H1 (cell line): ENCODE measurements at regions not wholly inside any gene's neighbourhood (a gene's known extent, or its start where the extent isn't known, plus 50 kb on each side); places are given as distances from the start of the nearest gene placed in this dataset.

Source experiments
- CTCF ChIA-PET: fragments of 300-600 bp; sonication (Branson Sonifier 250); formaldehyde crosslinking; loops from one replicate; lab custom pipeline; 2021; ENCODE audit not compliant: partially characterized antibody; lab: Charles Lee
- POLR2A ChIA-PET: fragments of 300-600 bp; sonication (Branson Sonifier 250); formaldehyde crosslinking; loops from one replicate; lab custom pipeline; 2021; ENCODE audit warnings: inconsistent platforms; ENCODE audit not compliant: partially characterized antibody; lab: Charles Lee
- DNase-seq, 2 experiments: peaks; one replicate each; pipeline versions ENCODE4 v3.0.0 to v3.0.0-alpha.2; 2010 to 2022; ENCODE audit warnings: low spot score in 2 of 2, low read depth in 1 of 2, mixed read lengths in 1 of 2
- FAIRE-seq: peaks from 2 replicates; lab custom pipeline; 2011; peaks lifted over from hg19 to GRCh38; lab: Jason Lieb, UNC
- H2AFZ ChIP-seq: 2 replicates; pipeline ENCODE4 v1.8.1; 2012; ENCODE audit warnings: low read length, inconsistent platforms
- H2AK5ac ChIP-seq: 2 replicates; pipeline ENCODE4 v1.6.1; 2013; ENCODE audit warnings: low read depth, low read length
- H2BK120ac ChIP-seq: replicated peaks from 2 replicates; pipeline ENCODE3; 2013; ENCODE audit warnings: low read depth, low read length, inconsistent platforms
- H2BK12ac ChIP-seq: 2 replicates; pipeline ENCODE4 v1.6.1; 2013; ENCODE audit warnings: low read depth, low read length
- H2BK15ac ChIP-seq: 2 replicates; pipeline ENCODE4 v1.6.1; 2013; ENCODE audit warnings: low read length
- H2BK20ac ChIP-seq: 2 replicates; pipeline ENCODE4 v1.6.1; 2013; ENCODE audit warnings: low read length
- H2BK5ac ChIP-seq: 2 replicates; pipeline ENCODE4 v1.6.1; 2013; ENCODE audit warnings: low read depth, low read length
- H3K14ac ChIP-seq: 2 replicates; pipeline ENCODE4 v1.6.1; 2013; ENCODE audit warnings: inconsistent platforms; ENCODE audit not compliant: insufficient read length
- H3K18ac ChIP-seq: 2 replicates; pipeline ENCODE4 v1.6.1; 2013; ENCODE audit warnings: low read length; ENCODE audit errors: extremely low read depth
- H3K23ac ChIP-seq: 2 replicates; pipeline ENCODE4 v1.6.1; 2013; ENCODE audit warnings: inconsistent platforms; ENCODE audit not compliant: insufficient read length
- H3K23me2 ChIP-seq: 2 replicates; pipeline ENCODE4 v1.6.1; 2013; ENCODE audit warnings: low read depth, low read length
- H3K27ac ChIP-seq: 2 replicates; pipeline ENCODE4 v1.6.1; 2011; ENCODE audit warnings: low read depth, low read length, inconsistent platforms
- H3K27me3 ChIP-seq, 4 experiments: replicated peaks in 1 of 4; 1 replicate in 1 of 4; 2 replicates in 3 of 4; pipeline versions ENCODE4 v1.6.1 to v1.8.1; 2011 to 2013; ENCODE audit warnings: low read length in 3 of 4, mild to moderate bottlenecking in 3 of 4, inconsistent platforms in 2 of 4, mixed read lengths in 2 of 4, moderate library complexity in 1 of 4; ENCODE audit not compliant: control insufficient read depth in 3 of 4, insufficient read depth in 3 of 4; ENCODE audit errors: extremely low read depth in 1 of 4
- H3K36me3 ChIP-seq, 4 experiments: 2 replicates each; pipeline versions ENCODE4 v1.6.1 to v1.8.1; 2011 to 2013; ENCODE audit warnings: mild to moderate bottlenecking in 4 of 4, low read length in 3 of 4, moderate library complexity in 2 of 4, control low read depth in 1 of 4, inconsistent platforms in 1 of 4; ENCODE audit not compliant: insufficient read depth in 4 of 4, control insufficient read depth in 2 of 4
- H3K4ac ChIP-seq: replicated peaks from 2 replicates; pipeline ENCODE3; 2013; ENCODE audit warnings: low read length, low read depth, mixed read lengths, inconsistent platforms; ENCODE audit not compliant: insufficient read length
- H3K4me1 ChIP-seq, 4 experiments: replicated peaks in 1 of 4; 1 replicate in 1 of 4; 2 replicates in 3 of 4; pipeline versions ENCODE4 v1.6.1 to v1.8.1; 2011 to 2013; ENCODE audit warnings: low read length in 3 of 4, inconsistent platforms in 2 of 4, mixed read lengths in 1 of 4; ENCODE audit not compliant: insufficient read depth in 4 of 4, control insufficient read depth in 3 of 4
- H3K4me2 ChIP-seq, 2 experiments: 2 replicates each; pipeline versions ENCODE4 v1.6.1 to v1.8.1; 2011 to 2013; ENCODE audit warnings: low read depth in 2 of 2, low read length in 2 of 2, control low read depth in 1 of 2, inconsistent platforms in 1 of 2, mild to moderate bottlenecking in 1 of 2; ENCODE audit not compliant: insufficient read depth in 1 of 2
- H3K4me3 ChIP-seq, 4 experiments: fragments of 200-600, 300-600 bp in 1 of 4; sonication (generic), shearing (Covaris generic), sonication (Bioruptor Twin) in 1 of 4; 2 replicates each; pipeline versions ENCODE4 v1.5.1 to v1.8.1; 2011 to 2016; ENCODE audit warnings: low read length in 4 of 4, low read depth in 3 of 4, control low read depth in 2 of 4, inconsistent platforms in 2 of 4, mild to moderate bottlenecking in 2 of 4, mixed read lengths in 1 of 4, moderate library complexity in 1 of 4; ENCODE audit not compliant: insufficient read depth in 2 of 4; ENCODE audit errors: extremely low read depth in 1 of 4
- H3K56ac ChIP-seq: replicated peaks from 2 replicates; pipeline ENCODE3; 2013; ENCODE audit warnings: low read depth, mild to moderate bottlenecking, mixed read lengths, low read length, inconsistent platforms; ENCODE audit not compliant: insufficient read length
- H3K79me1 ChIP-seq: 2 replicates; pipeline ENCODE4 v1.6.1; 2013; ENCODE audit warnings: low read depth, low read length, control low read depth
- H3K79me2 ChIP-seq, 2 experiments: 2 replicates each; pipeline versions ENCODE4 v1.6.1 to v1.8.1; 2012 to 2013; ENCODE audit warnings: low read length in 2 of 2, mild to moderate bottlenecking in 2 of 2, inconsistent platforms in 1 of 2; ENCODE audit not compliant: insufficient read depth in 2 of 2, control insufficient read depth in 1 of 2
- H3K9ac ChIP-seq, 4 experiments: replicated peaks in 1 of 4; 1 replicate in 1 of 4; 2 replicates in 3 of 4; pipeline versions ENCODE4 v1.6.1 to v1.8.1; 2011 to 2013; ENCODE audit warnings: low read depth in 3 of 4, low read length in 3 of 4, control low read depth in 2 of 4, mild to moderate bottlenecking in 2 of 4, moderate library complexity in 2 of 4, inconsistent platforms in 1 of 4; ENCODE audit errors: extremely low read depth in 1 of 4
- H3K9me3 ChIP-seq, 2 experiments: 2 replicates each; pipeline versions ENCODE4 v1.6.1 to v1.8.1; 2012 to 2013; ENCODE audit warnings: mild to moderate bottlenecking in 2 of 2, moderate library complexity in 2 of 2, control low read depth in 1 of 2, inconsistent platforms in 1 of 2, low read depth in 1 of 2, low read length in 1 of 2, mixed read lengths in 1 of 2; ENCODE audit not compliant: insufficient read depth in 2 of 2
- H4K20me1 ChIP-seq, 2 experiments: replicated peaks in 1 of 2; 2 replicates each; pipeline versions ENCODE3 to v1.8.1; 2011 to 2013; ENCODE audit warnings: inconsistent platforms in 2 of 2, low read length in 2 of 2, mild to moderate bottlenecking in 1 of 2; ENCODE audit not compliant: insufficient read depth in 2 of 2, control insufficient read depth in 1 of 2
- H4K5ac ChIP-seq: 2 replicates; pipeline ENCODE4 v1.6.1; 2013; ENCODE audit warnings: low read length, low read depth, mixed read lengths, inconsistent platforms; ENCODE audit not compliant: insufficient read length
- H4K8ac ChIP-seq: 2 replicates; pipeline ENCODE4 v1.8.0; 2013; ENCODE audit warnings: mild to moderate bottlenecking, moderate library complexity, low read length, inconsistent platforms; ENCODE audit not compliant: insufficient read depth; ENCODE audit errors: extremely low read depth
- H4K91ac ChIP-seq: replicated peaks from 2 replicates; pipeline ENCODE3; 2013; ENCODE audit warnings: low read length, mixed read lengths, inconsistent platforms; ENCODE audit not compliant: insufficient read length
- CEBPB ChIP-seq: IDR thresholded peaks from 2 replicates; pipeline ENCODE4 v1.6.1; 2012; ENCODE audit warnings: low read depth, low read length
- HDAC2 ChIP-seq, 2 experiments: fragments of 300-600 bp in 1 of 2; sonication (generic) in 1 of 2; IDR thresholded peaks; 2 replicates each; pipeline ENCODE4 v1.6.1; 2011 to 2012; ENCODE audit warnings: low read depth in 2 of 2, low read length in 2 of 2, mild to moderate bottlenecking in 2 of 2, moderate library complexity in 2 of 2, borderline replicate concordance in 1 of 2, inconsistent platforms in 1 of 2
- KDM4A ChIP-seq: IDR thresholded peaks from one replicate; pipeline ENCODE4 v1.7.1; 2012; ENCODE audit warnings: low read depth, mild to moderate bottlenecking, moderate library complexity, low read length, inconsistent platforms; ENCODE audit not compliant: severe bottlenecking
- SIRT6 ChIP-seq: IDR thresholded peaks from one replicate; pipeline ENCODE4 v1.7.1; 2012; ENCODE audit warnings: low read length, inconsistent platforms
- WGBS, 2 experiments: shearing (Covaris generic) in 1 of 2; methylation state at CpG; one replicate each; pipeline versions ENCODE4 v1.1.6 to v1.1.7; 2013 to 2015; ENCODE audit warnings: low lambda C conversion rate in 2 of 2, mixed read lengths in 2 of 2, inconsistent platforms in 1 of 2, low coverage in 1 of 2, missing lambda C conversion rate in 1 of 2; ENCODE audit not compliant: insufficient replicate concordance in 2 of 2, insufficient coverage in 1 of 2, insufficient read length in 1 of 2; ENCODE audit errors: extremely low coverage in 1 of 2, missing lambda C conversion rate in 1 of 2; 5-methylcytosine and 5-hydroxymethylcytosine counted together

- H3K23ac ChIP-seq = no peak overlapping the region
- H3K56ac ChIP-seq = no peak overlapping the region
- no peaks in the 10 kb centered on the region for H3K27me3 ChIP-seq
- H3K27ac ChIP-seq = no peak overlapping the region
- no peak overlapping the region for H4K5ac ChIP-seq
- H2BK120ac ChIP-seq = no peak overlapping the region
- no peaks in the 10 kb centered on the region for H3K79me1 ChIP-seq
- H3K4me1 ChIP-seq = no peaks in the 10 kb centered on the region; a peak in 1 of 7 replicates
- H3K14ac ChIP-seq = no peak overlapping the region
- H4K20me1 ChIP-seq = no peaks in the 10 kb centered on the region
- H2BK12ac ChIP-seq = no peak overlapping the region
- H3K4ac ChIP-seq = no peak overlapping the region
- no peak overlapping the region for H2AK5ac ChIP-seq
- no peak overlapping the region for H2AFZ ChIP-seq
- ChIA-PET CTCF (no interaction called here), POLR2A (no interaction called here)
- H2BK5ac ChIP-seq = no peak overlapping the region
- H3K9me3 ChIP-seq = peaks cover 0 to 2% of the 10 kb centered on the region in 2 experiments; a peak in 1 of 4 replicates
- H2BK20ac ChIP-seq = no peak overlapping the region
- no peak overlapping the region for H3K4me3 ChIP-seq
- no peaks in the 10 kb centered on the region for H3K79me2 ChIP-seq
- H3K4me2 ChIP-seq = no peak overlapping the region
- no peaks in the 10 kb centered on the region for H3K23me2 ChIP-seq
- H3K18ac ChIP-seq = no peak overlapping the region
- H3K9ac ChIP-seq = no peak overlapping the region
- FAIRE-seq (no peak), DNase-seq (no peak)
- H4K91ac ChIP-seq = no peak overlapping the region
- 96% methylated on average over 13 of the region's 13 CpGs; no CpG with 5 or more reads in 1 of the 2 experiments for whole genome bisulfite sequencing, 2 experiments
- H2BK15ac ChIP-seq = no peak overlapping the region
- H3K36me3 ChIP-seq = no peaks in the 10 kb centered on the region
- no peak overlapping the region for H4K8ac ChIP-seq
- TF ChIP-seq KDM4A (no peak), CEBPB (no peak), SIRT6 (no peak), HDAC2 (IDR thresholded peaks at IDR 0.05; ENCODE audit: borderline replicate concordance in 1 of 2, low read depth in 2 of 2, low read length in 2 of 2) (no peak)
Measured at GRCh38 chr6:168939796-168940195, 313.9 kb downstream of the THBS2 start.
